ENCODE measurements at regions not wholly inside any gene's neighbourhood (a gene's known extent, or its start where the extent isn't known, plus 50 kb on each side); places are given as distances from the start of the nearest gene placed in this dataset.

DNA sequence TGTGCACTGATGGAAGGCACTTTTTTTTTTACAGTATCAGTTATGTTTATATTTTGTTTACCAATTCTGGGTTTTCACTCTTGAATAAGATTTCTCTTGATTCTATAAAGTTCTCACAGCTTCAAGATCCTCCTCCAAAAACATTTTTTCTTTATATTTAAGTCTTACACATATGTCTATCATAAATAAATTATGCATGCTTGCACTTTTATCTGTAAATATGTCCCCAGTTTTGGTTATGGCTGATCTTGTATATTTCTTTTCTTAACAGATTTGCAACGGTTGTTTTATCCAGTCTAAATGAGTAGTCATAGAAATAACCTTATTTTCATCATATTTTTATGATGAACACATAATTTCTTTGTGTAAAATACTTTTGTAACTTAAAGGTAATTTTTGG is 1456.5 kb downstream of the MRPL39 start:
- no peak overlapping the region for H3K4ac ChIP-seq (ENCODE audit: low read depth, low read length)

More for the DNA sequence above, 1456.5 kb downstream of the MRPL39 start:
- H3K9ac ChIP-seq (ENCODE audit: low read depth, low read length) = no peak overlapping the region
- CTCF ChIA-PET = no interaction called here
- H2AFZ ChIP-seq (replicated peaks; ENCODE audit: low read length, poor library complexity) = no peak overlapping the region
- no peak overlapping the region for H2AK9ac ChIP-seq (replicated peaks; ENCODE audit: low read depth, low read length, poor library complexity)
- no peaks in the 10 kb centered on the region for H3K4me1 ChIP-seq (ENCODE audit: control insufficient read depth, insufficient read depth, low read length)
- H3K36me3 ChIP-seq (ENCODE audit: control insufficient read depth, insufficient read depth, low read length) = no peaks in the 10 kb centered on the region
- H3K9me3 ChIP-seq (ENCODE audit: control insufficient read depth, insufficient read depth, low read length) = no peaks in the 10 kb centered on the region
- H2BK120ac ChIP-seq (ENCODE audit: low read depth, low read length) = no peak overlapping the region
- no peak overlapping the region for H3K18ac ChIP-seq (ENCODE audit: low read depth, low read length)
- WGBS, 2 experiments (ENCODE audit: extremely low coverage in 2 of 2, insufficient read length in 1 of 2) = no CpG with 5 or more reads among the region's 1 CpG
- no peak overlapping the region for H3K14ac ChIP-seq (replicated peaks; ENCODE audit: low read depth, low read length)
- H4K8ac ChIP-seq (ENCODE audit: low read depth in 2 of 2, low read length in 2 of 2) = no peak overlapping the region
- no peak for ATAC-seq (ENCODE audit: low read depth)
- no peak overlapping the region for H4K5ac ChIP-seq (ENCODE audit: low read depth, low read length)
- no peak overlapping the region for H2BK5ac ChIP-seq (ENCODE audit: low read depth, low read length, poor library complexity, severe bottlenecking)
- in situ Hi-C loops (cut with MboI; ENCODE audit: low sequenced_read_pairs) = no loop called here
- no peak overlapping the region for H3K56ac ChIP-seq (ENCODE audit: extremely low read depth, insufficient read depth, low read length)
- H2BK20ac ChIP-seq (ENCODE audit: low read depth, low read length) = no peak overlapping the region
- no peaks in the 10 kb centered on the region for H3K9me1 ChIP-seq (ENCODE audit: insufficient read depth, low read length)
- no peak overlapping the region for H2BK15ac ChIP-seq (ENCODE audit: low read depth, low read length)
- no peak overlapping the region for H2AK5ac ChIP-seq (ENCODE audit: low read depth, low read length)
- TF ChIP-seq MAFK (IDR thresholded peaks at IDR 0.05; ENCODE audit: low read depth, low read length) (peak; percentile 18; the same call in 1 of the 2 replicates), RFX5 (IDR thresholded peaks at IDR 0.05; ENCODE audit: low read depth, low read length) (no peak)
- no peaks in the 10 kb centered on the region for H3K79me1 ChIP-seq (ENCODE audit: low read depth in 1 of 2, low read length in 2 of 2)
- dilution Hi-C loops (cut with HindIII; ENCODE audit: low sequenced_read_pairs, unreplicated experiment) = no loop called here
- H3K23ac ChIP-seq (ENCODE audit: low read depth, low read length) = no peak overlapping the region
- H4K20me1 ChIP-seq (ENCODE audit: insufficient read depth, low read length) = no peaks in the 10 kb centered on the region
- BruUV-seq (replicated peaks) = no TSS peak
- no peak overlapping the region for H3K4me2 ChIP-seq (ENCODE audit: low read depth, low read length)
- no peak overlapping the region for H4K91ac ChIP-seq (ENCODE audit: insufficient read depth, low read depth, low read length)
- H3K27me3 ChIP-seq (ENCODE audit: control insufficient read depth, insufficient read depth, low read length) = no peaks in the 10 kb centered on the region
- intact Hi-C loops (cut with micrococcal nuclease) = no loop called here
- no peak overlapping the region for H3K27ac ChIP-seq (ENCODE audit: insufficient read depth, low read length)
- no peak for DNase-seq
- no peak overlapping the region for H3K4me3 ChIP-seq (ENCODE audit: insufficient read depth, low read depth, low read length)
- POLR2A ChIA-PET (ENCODE audit: unreplicated experiment) = no interaction called here

All from IMR-90 (cell line).